ENCODE measurements at regions not wholly inside any gene's neighbourhood (a gene's known extent, or its start where the extent isn't known, plus 50 kb on each side); places are given as distances from the start of the nearest gene placed in this dataset.

DNA sequence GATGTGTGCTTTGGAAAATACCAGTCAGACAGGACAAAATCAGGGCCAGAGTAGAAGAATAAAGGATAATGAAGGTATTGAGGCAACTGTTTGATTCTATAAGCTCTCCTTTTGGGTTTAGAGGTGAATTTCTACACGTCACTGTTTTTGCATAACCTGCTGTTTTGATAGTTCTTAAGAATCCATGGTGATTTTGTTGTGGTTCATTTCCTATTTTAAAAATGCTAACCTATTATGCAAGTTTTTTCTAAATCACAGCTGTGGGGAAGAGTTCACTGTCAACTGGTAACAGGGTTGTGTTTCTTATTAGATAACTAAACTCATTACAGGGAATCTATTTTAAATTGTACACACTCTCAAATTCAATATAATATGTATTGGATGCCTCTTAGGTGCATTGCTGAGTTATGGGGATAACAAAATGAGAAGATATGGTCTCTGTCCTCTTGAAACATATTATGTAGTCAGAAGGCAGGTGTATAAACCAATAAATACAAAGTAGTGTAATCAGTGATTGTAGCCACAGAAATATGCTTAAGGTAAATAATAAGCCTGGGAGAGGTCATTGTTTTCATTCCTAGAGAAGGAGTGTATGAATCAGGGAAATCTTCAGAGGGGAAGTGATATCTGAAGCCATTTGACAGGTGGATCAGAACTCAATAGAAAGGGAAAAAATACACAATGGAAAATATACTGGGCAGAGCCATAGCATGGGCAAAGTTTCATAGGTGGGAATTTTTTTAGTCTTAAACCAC is 192.5 kb downstream of the FAT3 start:
- WGBS, 2 donors, result 55 to 71% methylated on average over 1 of the region's 1 CpG
- no peak overlapping the region for H3K4me3 ChIP-seq (ENCODE audit: low read depth, poor library complexity, severe bottlenecking)
- no peak for DNase-seq (ENCODE audit: low spot score in 2 of 2)
- intact Hi-C loops (cut with DNase I; ENCODE audit: low total_unique reads), result no loop called here
- TF ChIP-seq POLR2A (IDR thresholded peaks at IDR 0.05), result no peak
- TF ChIP-seq, protein P1, sequence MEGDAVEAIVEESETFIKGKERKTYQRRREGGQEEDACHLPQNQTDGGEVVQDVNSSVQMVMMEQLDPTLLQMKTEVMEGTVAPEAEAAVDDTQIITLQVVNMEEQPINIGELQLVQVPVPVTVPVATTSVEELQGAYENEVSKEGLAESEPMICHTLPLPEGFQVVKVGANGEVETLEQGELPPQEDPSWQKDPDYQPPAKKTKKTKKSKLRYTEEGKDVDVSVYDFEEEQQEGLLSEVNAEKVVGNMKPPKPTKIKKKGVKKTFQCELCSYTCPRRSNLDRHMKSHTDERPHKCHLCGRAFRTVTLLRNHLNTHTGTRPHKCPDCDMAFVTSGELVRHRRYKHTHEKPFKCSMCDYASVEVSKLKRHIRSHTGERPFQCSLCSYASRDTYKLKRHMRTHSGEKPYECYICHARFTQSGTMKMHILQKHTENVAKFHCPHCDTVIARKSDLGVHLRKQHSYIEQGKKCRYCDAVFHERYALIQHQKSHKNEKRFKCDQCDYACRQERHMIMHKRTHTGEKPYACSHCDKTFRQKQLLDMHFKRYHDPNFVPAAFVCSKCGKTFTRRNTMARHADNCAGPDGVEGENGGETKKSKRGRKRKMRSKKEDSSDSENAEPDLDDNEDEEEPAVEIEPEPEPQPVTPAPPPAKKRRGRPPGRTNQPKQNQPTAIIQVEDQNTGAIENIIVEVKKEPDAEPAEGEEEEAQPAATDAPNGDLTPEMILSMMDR (IDR thresholded peaks at IDR 0.05), result no peak

DNA sequence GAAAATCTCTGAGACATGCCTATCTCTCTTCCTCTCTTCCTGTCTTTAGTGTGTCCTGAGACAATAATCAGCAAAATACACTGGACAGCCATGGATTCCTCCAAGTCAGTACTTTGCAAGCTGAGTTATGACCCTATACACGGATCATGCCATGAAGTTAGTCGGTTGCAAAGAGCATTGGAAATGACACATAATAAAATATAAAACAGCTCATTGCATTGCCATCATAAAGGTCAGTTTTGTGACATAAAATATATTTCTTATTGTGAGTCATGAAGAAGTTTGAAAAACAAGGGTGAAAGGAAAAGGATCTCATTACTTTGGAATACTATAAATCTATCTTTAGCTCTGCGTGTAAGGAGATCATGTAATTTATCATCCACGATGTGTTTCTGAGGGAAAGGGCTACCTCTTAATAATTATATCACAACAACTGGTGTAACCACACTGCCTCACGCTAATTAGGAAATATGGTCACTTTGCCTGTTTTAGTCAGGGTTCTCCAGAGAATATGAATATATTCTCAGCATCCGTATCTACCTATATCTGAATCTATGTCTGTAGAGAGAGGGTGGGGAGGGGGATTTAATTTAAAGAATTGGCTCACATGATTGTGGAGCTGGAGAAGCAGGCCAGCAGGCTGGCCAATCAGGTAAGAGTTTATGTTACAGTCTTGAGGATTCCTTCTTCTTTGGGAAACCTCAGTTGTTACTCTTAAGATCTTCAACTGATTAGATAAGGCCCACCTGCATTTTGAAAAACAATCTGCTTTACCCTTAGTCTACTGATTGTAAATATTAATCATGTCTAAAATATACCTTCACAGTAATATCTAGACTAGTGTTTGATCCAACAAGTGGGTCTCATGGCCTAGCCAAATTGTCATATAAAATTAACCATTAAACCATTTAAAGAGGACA is 198.8 kb downstream of the FAT3 start:
- DNase-seq (ENCODE audit: low spot score in 2 of 2), result no peak
- TF ChIP-seq, protein P1 (IDR thresholded peaks at IDR 0.05), result no peak
- no peak for TF ChIP-seq POLR2A (IDR thresholded peaks at IDR 0.05)
- H3K4me3 ChIP-seq (ENCODE audit: low read depth, poor library complexity, severe bottlenecking), result no peak overlapping the region
- WGBS, 2 donors, result 79 to 83% methylated on average over 6 of the region's 6 CpGs
- intact Hi-C loops (cut with DNase I; ENCODE audit: low total_unique reads), result loop anchor here (10.0 kb wide), 1 partner anchor 281 kb away; no protein-coding TSS in a partner anchor

DNA sequence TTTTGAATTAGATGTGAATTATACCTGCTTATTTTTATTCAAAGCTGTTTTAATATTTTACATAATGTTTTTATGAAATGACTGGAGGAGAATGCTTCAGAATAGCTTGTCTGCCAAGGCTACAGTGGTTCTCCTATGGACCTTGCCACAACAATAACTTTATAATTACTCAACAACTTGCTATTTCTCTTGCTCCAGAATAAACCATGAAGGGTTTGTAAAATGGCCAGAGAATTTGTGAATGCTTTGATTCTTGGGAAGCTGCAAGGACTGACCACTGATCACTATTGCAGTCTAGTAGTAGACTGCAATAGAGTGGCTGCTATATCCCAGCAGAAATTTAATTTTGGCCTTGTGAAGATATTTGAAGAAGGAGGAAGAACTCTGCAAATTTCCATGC is 199.7 kb downstream of the FAT3 start:
- H3K4me3 ChIP-seq (ENCODE audit: low read depth, poor library complexity, severe bottlenecking), result no peak overlapping the region
- DNase-seq (ENCODE audit: low spot score in 2 of 2), result no peak
- TF ChIP-seq, protein P1 (IDR thresholded peaks at IDR 0.05), result no peak
- TF ChIP-seq POLR2A (IDR thresholded peaks at IDR 0.05), result no peak
- intact Hi-C loops (cut with DNase I; ENCODE audit: low total_unique reads), result loop anchor here (10.0 kb wide), 1 partner anchor 281 kb away; no protein-coding TSS in a partner anchor

DNA sequence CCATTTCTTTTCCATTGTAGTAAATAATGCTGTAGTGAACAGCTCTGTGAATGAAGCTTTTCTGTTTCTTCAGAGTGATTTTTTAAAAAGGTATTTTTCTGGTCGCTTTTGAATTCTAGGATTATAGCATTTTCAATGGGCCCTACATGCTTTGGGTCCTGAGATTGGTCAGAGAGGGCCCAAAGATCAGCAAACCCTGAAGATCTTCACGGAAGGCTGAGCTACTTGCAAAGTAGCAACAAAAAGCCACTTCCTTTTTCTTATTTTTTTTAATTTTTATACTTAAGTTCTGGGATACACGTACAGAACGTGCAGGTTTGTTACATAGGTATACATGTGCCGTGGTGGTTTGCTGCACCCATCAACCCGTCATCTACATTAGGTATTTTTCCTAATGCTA is 200.5 kb downstream of the FAT3 start:
- 75 to 77% methylated on average over 6 of the region's 6 CpGs for WGBS, 2 donors
- no peak for DNase-seq (ENCODE audit: low spot score in 2 of 2)
- intact Hi-C loops (cut with DNase I; ENCODE audit: low total_unique reads), result loop anchor here (10.0 kb wide), 1 partner anchor 280 kb away; no protein-coding TSS in a partner anchor
- no peak overlapping the region for H3K4me3 ChIP-seq (ENCODE audit: low read depth, poor library complexity, severe bottlenecking)
- no peak for TF ChIP-seq POLR2A (IDR thresholded peaks at IDR 0.05)
- TF ChIP-seq, protein P1 (IDR thresholded peaks at IDR 0.05), result no peak

DNA sequence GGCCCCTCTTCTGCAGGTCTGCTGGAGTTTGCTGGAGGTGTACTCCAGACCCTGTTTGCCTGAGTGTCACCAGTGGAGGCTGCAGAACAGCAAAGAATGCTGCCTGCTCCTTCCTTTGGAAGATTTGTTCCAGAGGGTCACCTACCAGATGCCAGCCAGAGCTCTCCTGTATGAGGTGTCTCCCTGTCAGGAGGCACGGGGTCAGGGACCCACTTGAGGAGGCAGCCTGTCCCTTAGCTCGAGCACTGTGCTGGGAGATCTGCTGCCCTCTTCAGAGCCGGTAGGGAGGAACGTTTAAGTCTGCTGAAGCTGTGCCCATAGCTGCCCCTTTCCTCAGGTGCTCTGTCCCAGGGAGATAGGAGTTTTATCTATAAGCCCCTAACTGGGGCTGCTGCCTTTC is 207.9 kb downstream of the FAT3 start:
- H3K4me3 ChIP-seq (ENCODE audit: low read depth, poor library complexity, severe bottlenecking), result no peak overlapping the region
- no peak for TF ChIP-seq POLR2A (IDR thresholded peaks at IDR 0.05)
- TF ChIP-seq, protein P1 (IDR thresholded peaks at IDR 0.05), result no peak
- DNase-seq (ENCODE audit: low spot score in 2 of 2), result no peak
- 72 to 89% methylated on average over 3 to 4 of the region's 4 CpGs for WGBS, 2 donors
- intact Hi-C loops (cut with DNase I; ENCODE audit: low total_unique reads), result no loop called here
